ENCODE measurements at regions not wholly inside any gene's neighbourhood (a gene's known extent, or its start where the extent isn't known, plus 50 kb on each side); places are given as distances from the start of the nearest gene placed in this dataset.

DNA sequence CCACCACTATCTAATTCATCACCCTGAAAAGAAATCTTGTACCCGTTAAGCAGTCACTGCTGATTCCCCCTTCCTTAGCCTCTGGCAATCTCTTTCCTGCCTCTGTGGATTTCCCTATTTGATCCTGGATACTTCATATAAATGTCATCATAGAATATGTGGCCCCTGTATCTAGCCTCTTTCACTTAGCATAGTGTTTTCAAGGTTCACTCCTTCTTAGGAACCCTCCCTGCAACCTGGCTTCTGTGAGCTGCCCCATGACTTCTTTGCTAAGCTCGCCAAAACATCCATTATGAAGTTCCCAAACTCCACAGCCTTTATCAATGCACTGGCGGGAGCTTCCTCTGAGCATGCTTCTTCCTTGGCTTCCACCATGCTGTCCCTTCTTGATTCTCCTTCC, 70.8 kb upstream of the PDZD8 start:
- TF ChIP-seq, protein P1, sequence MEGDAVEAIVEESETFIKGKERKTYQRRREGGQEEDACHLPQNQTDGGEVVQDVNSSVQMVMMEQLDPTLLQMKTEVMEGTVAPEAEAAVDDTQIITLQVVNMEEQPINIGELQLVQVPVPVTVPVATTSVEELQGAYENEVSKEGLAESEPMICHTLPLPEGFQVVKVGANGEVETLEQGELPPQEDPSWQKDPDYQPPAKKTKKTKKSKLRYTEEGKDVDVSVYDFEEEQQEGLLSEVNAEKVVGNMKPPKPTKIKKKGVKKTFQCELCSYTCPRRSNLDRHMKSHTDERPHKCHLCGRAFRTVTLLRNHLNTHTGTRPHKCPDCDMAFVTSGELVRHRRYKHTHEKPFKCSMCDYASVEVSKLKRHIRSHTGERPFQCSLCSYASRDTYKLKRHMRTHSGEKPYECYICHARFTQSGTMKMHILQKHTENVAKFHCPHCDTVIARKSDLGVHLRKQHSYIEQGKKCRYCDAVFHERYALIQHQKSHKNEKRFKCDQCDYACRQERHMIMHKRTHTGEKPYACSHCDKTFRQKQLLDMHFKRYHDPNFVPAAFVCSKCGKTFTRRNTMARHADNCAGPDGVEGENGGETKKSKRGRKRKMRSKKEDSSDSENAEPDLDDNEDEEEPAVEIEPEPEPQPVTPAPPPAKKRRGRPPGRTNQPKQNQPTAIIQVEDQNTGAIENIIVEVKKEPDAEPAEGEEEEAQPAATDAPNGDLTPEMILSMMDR (IDR thresholded peaks at IDR 0.05; ENCODE audit: low read length), result no peak
- no peak for TF ChIP-seq EZH2 (optimal IDR thresholded peaks at IDR 0.05; ENCODE audit: low read depth, low read length)
- TF ChIP-seq EZH2phosphoT487 (IDR thresholded peaks at IDR 0.05; ENCODE audit: low read length), result no peak

Measured in MM.1S (cell line).